ENCODE measurements at regions not wholly inside any gene's neighbourhood (a gene's known extent, or its start where the extent isn't known, plus 50 kb on each side); places are given as distances from the start of the nearest gene placed in this dataset.

DNA sequence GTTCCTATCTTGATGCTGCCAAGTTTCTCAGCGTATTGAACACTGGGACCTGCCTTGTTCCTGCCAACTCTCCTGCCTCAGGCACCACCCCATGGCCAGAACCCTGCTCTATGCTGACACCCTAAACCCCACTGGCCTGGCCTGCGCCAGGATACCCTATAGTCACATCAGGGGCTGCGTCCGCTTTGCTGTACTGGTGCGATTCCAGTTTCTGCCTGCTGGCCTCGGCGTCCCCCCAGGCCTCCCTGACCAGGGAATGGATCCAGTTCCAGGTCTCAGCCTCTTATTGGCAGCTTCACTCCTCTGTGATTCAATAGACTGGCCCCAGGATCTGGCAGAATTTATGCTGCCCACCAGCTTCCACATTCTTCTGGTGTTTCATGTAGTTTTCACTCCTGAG, 55.0 kb downstream of the GPR6 start:
- no peak for TF ChIP-seq CTCF (conservative IDR thresholded peaks at IDR 0.05; ENCODE audit: low read depth, low read length)
- no peak for DNase-seq (ENCODE audit: low read depth)
- no peak overlapping the region for H3K4me3 ChIP-seq (ENCODE audit: low read length)

GRCh38 chr6:110033749-110034666, 55.9 kb downstream of the GPR6 start:
- H3K4me3 ChIP-seq (ENCODE audit: low read length), result no peak overlapping the region
- DNase-seq (ENCODE audit: low read depth), result no peak
- TF ChIP-seq CTCF (conservative IDR thresholded peaks at IDR 0.05; ENCODE audit: low read depth, low read length), result no peak

DNA sequence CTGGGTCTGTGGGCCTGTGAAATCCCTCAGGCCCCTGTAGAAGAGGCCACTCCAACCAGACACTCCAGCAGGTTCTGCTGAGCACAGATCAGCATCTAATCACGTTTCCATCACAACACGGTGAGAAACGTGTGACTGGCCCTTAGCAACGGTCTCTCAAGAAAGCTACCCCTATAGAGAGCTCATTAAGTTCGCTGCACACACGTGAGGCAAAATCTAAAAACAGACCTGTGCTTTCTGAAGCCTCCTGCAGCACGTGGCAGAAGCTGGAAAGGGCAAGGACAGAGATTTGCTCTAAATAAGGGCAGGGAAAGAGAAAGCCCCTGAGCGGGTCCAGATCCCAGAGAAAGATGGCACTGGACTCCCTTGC, 56.5 kb downstream of the GPR6 start:
- no peak for DNase-seq (ENCODE audit: low read depth)
- H3K4me3 ChIP-seq (ENCODE audit: low read length), result no peak overlapping the region
- TF ChIP-seq CTCF (conservative IDR thresholded peaks at IDR 0.05; ENCODE audit: low read depth, low read length), result no peak

GRCh38 chr6:110035321-110035720, 57.2 kb downstream of the GPR6 start:
- no peak for DNase-seq (ENCODE audit: low read depth)
- H3K4me3 ChIP-seq (ENCODE audit: low read length), result no peak overlapping the region
- no peak for TF ChIP-seq CTCF (conservative IDR thresholded peaks at IDR 0.05; ENCODE audit: low read depth, low read length)

- no peak for DNase-seq (ENCODE audit: low read depth)
These were observed 58.5 kb downstream of the GPR6 start for GRCh38 chr6:110036408-110037302.

DNA sequence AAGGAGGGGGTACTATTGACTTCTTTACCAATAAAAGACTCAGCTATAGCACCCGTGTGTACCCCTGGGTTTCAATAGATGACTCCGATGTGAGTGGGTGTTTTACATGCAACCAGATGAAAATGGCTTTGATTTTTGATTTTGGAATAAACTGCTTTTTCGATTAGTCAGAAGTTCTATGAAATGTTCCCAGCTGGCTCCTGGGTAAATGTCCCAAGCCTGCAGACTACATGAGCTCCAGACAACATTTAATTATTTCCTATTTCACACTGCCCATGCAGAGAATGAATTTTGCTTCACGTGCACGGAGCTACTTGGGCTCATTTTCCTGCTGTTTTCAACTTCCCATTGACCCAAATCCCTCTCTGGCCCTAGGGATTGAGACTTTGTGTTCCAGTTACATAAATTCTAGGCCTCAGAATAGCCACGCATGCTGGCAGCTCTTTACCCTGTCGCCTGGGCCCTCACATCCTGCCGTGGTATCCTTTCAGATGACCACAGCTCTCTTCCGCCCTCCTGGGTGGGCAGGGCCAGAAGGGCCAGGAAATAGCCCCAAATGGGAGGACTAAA, 59.7 kb downstream of the GPR6 start:
- no peak for TF ChIP-seq CTCF (conservative IDR thresholded peaks at IDR 0.05; ENCODE audit: low read depth, low read length)
- no peak overlapping the region for H3K4me3 ChIP-seq (ENCODE audit: low read length)
- no peak for DNase-seq (ENCODE audit: low read depth)

More at GRCh38 chr6:110036408-110037302, 58.5 kb downstream of the GPR6 start:
- no peak overlapping the region for H3K4me3 ChIP-seq (ENCODE audit: low read length)
- no peak for TF ChIP-seq CTCF (conservative IDR thresholded peaks at IDR 0.05; ENCODE audit: low read depth, low read length)
